ENCODE measurements at regions not wholly inside any gene's neighbourhood (a gene's known extent, or its start where the extent isn't known, plus 50 kb on each side); places are given as distances from the start of the nearest gene placed in this dataset.

DNA sequence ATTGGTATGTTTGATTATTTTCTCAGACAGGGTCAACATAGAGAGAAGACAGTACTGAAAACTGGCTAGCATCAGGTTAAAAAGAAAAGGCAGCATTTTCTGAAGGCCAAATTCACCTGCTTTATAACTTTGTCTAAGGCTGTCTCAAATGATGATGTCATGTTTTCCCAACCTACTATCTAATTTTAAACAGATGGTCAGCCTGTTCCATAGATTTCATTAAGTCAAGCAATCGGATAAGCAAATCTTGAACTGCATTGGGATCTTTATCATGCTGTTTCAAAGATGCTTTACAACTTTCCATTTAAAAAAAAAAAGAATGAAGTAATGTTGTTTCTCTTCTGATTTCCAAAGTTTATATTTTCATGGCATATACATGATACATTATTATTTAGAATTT, 56.3 kb upstream of the SPOPL start:
- H4K20me1 ChIP-seq (ENCODE audit: insufficient read depth, low read length), result no peaks in the 10 kb centered on the region
- Mint-ChIP-seq H3K4me3 (ENCODE audit: unreplicated experiment) (no peak overlapping the region), H3K9me3 (ENCODE audit: unreplicated experiment) (no peaks in the 10 kb centered on the region), H3K36me3 (ENCODE audit: low read depth, unreplicated experiment) (no peaks in the 10 kb centered on the region), H3K27me3 (ENCODE audit: low read depth, unreplicated experiment) (no peaks in the 10 kb centered on the region), H3K4me1 (ENCODE audit: low read depth, unreplicated experiment) (peaks cover 4% of the 10 kb centered on the region), H3K27ac (ENCODE audit: unreplicated experiment) (no peak overlapping the region)
- H3K4me1 ChIP-seq (ENCODE audit: insufficient read depth, low read length), result no peaks in the 10 kb centered on the region
- H3K79me2 ChIP-seq (ENCODE audit: insufficient read depth, low read length), result no peaks in the 10 kb centered on the region
- H2AFZ ChIP-seq (ENCODE audit: low read depth, low read length), result no peak overlapping the region
- TF ChIP-seq EZH2 (IDR thresholded peaks at IDR 0.05; ENCODE audit: insufficient read depth, low read length), result no peak
- TF ChIP-seq, protein P1, sequence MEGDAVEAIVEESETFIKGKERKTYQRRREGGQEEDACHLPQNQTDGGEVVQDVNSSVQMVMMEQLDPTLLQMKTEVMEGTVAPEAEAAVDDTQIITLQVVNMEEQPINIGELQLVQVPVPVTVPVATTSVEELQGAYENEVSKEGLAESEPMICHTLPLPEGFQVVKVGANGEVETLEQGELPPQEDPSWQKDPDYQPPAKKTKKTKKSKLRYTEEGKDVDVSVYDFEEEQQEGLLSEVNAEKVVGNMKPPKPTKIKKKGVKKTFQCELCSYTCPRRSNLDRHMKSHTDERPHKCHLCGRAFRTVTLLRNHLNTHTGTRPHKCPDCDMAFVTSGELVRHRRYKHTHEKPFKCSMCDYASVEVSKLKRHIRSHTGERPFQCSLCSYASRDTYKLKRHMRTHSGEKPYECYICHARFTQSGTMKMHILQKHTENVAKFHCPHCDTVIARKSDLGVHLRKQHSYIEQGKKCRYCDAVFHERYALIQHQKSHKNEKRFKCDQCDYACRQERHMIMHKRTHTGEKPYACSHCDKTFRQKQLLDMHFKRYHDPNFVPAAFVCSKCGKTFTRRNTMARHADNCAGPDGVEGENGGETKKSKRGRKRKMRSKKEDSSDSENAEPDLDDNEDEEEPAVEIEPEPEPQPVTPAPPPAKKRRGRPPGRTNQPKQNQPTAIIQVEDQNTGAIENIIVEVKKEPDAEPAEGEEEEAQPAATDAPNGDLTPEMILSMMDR (IDR thresholded peaks at IDR 0.05; ENCODE audit: insufficient read depth, low read depth, low read length), result no peak
- DNase-seq (ENCODE audit: low read depth), result no peak
- H3K27me3 ChIP-seq (ENCODE audit: insufficient read depth, low read length), result no peaks in the 10 kb centered on the region
- no peak overlapping the region for H3K4me2 ChIP-seq (ENCODE audit: low read length)
- no peak overlapping the region for H3K27ac ChIP-seq (ENCODE audit: low read depth, low read length)
- no peak overlapping the region for H3K9ac ChIP-seq (ENCODE audit: low read length)
- H3K36me3 ChIP-seq (ENCODE audit: insufficient read depth, low read length), result no peaks in the 10 kb centered on the region
- H3K9me3 ChIP-seq (ENCODE audit: insufficient read depth, low read depth, low read length), result no peaks in the 10 kb centered on the region
- no peak for FAIRE-seq
- no peak overlapping the region for H3K4me3 ChIP-seq (ENCODE audit: insufficient read depth, low read depth, low read length)

DNA sequence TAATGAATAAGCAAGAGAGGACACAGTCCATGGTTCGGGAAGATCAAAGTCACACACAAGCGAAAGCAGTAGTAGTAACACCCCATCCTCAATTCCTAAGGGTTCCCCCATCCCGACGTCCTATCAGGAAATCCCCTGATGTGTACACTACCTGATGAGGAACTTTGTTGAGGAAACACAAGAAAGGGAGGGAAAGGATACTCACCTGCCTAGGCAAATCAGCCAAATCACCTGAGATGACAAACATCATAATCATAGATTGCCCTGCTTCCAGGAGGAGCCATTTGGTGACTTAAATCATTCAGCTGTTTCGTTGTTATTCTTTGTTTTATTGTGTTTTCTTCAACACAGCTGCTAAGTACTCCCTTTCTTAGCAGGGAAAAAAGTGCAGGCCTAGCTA, 55.5 kb upstream of the SPOPL start:
- H2AFZ ChIP-seq (ENCODE audit: low read depth, low read length), result no peak overlapping the region

DNA sequence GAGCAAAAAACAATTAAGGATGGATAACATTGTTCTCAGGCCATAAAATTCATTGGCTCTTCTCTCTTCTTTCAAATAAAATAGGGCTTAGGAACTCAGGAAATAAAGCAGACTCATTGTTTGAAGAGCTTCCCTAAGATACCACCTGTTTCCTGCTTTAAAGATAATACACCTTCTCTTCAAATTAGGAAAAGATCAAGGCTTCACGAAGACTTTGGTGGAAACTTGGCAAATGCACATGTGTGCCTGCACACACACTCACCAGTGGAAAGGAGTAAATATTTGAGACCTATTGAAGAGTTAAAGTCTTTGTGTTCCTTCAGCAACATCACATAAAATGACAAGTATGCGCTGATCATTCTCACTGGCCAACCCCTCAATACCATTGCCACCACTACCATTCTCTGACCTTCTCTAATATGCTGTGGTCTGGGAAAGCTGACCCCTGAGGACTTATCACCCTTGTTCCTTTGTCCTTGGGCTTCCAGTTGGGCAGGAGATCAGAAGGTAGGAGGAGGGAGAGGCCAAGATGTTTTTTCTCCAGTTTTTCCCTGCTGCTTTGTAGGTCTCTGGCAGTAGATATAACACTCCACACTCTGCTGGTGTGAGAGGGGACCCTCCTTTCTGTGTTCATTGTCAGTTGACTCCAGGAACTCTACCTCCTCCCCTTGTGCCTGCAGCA, 53.5 kb upstream of the SPOPL start:
- no peaks in the 10 kb centered on the region for H3K36me3 Mint-ChIP-seq (ENCODE audit: low read depth, unreplicated experiment)
- no peak for DNase-seq (ENCODE audit: low read depth)

More for the DNA sequence above, 55.5 kb upstream of the SPOPL start:
- Histone ChIP-seq H3K79me2 (ENCODE audit: insufficient read depth, low read length) (no peaks in the 10 kb centered on the region), H3K9me3 (ENCODE audit: insufficient read depth, low read depth, low read length) (no peaks in the 10 kb centered on the region), H3K36me3 (ENCODE audit: insufficient read depth, low read length) (no peaks in the 10 kb centered on the region), H3K4me1 (ENCODE audit: insufficient read depth, low read length) (no peaks in the 10 kb centered on the region), H4K20me1 (ENCODE audit: insufficient read depth, low read length) (no peaks in the 10 kb centered on the region), H3K27ac (ENCODE audit: low read depth, low read length) (no peak overlapping the region), H3K9ac (ENCODE audit: low read length) (no peak overlapping the region), H3K4me2 (ENCODE audit: low read length) (no peak overlapping the region), H3K4me3 (ENCODE audit: insufficient read depth, low read depth, low read length) (no peak overlapping the region), H3K27me3 (ENCODE audit: insufficient read depth, low read length) (no peaks in the 10 kb centered on the region)
- TF ChIP-seq, protein P1 (IDR thresholded peaks at IDR 0.05; ENCODE audit: insufficient read depth, low read depth, low read length), result no peak
- TF ChIP-seq EZH2 (IDR thresholded peaks at IDR 0.05; ENCODE audit: insufficient read depth, low read length), result no peak
- no peaks in the 10 kb centered on the region for H3K4me1 Mint-ChIP-seq (ENCODE audit: low read depth, unreplicated experiment)
- H3K27me3 Mint-ChIP-seq (ENCODE audit: low read depth, unreplicated experiment), result no peaks in the 10 kb centered on the region
- H3K4me3 Mint-ChIP-seq (ENCODE audit: unreplicated experiment), result no peak overlapping the region
- no peak overlapping the region for H3K27ac Mint-ChIP-seq (ENCODE audit: unreplicated experiment)
- H3K36me3 Mint-ChIP-seq (ENCODE audit: low read depth, unreplicated experiment), result no peaks in the 10 kb centered on the region
- FAIRE-seq (no peak), DNase-seq (ENCODE audit: low read depth) (no peak)
- H3K9me3 Mint-ChIP-seq (ENCODE audit: unreplicated experiment), result no peaks in the 10 kb centered on the region

More for the DNA sequence above, 53.5 kb upstream of the SPOPL start:
- Mint-ChIP-seq H3K9me3 (ENCODE audit: unreplicated experiment) (no peaks in the 10 kb centered on the region), H3K27me3 (ENCODE audit: low read depth, unreplicated experiment) (no peaks in the 10 kb centered on the region), H3K27ac (ENCODE audit: unreplicated experiment) (no peak overlapping the region), H3K4me3 (ENCODE audit: unreplicated experiment) (no peak overlapping the region), H3K4me1 (ENCODE audit: low read depth, unreplicated experiment) (no peaks in the 10 kb centered on the region)
- Histone ChIP-seq H4K20me1 (ENCODE audit: insufficient read depth, low read length) (no peaks in the 10 kb centered on the region), H3K4me1 (ENCODE audit: insufficient read depth, low read length) (no peaks in the 10 kb centered on the region), H3K27me3 (ENCODE audit: insufficient read depth, low read length) (no peaks in the 10 kb centered on the region), H3K9me3 (ENCODE audit: insufficient read depth, low read depth, low read length) (no peaks in the 10 kb centered on the region), H3K79me2 (ENCODE audit: insufficient read depth, low read length) (no peaks in the 10 kb centered on the region), H3K4me3 (ENCODE audit: insufficient read depth, low read depth, low read length) (no peak overlapping the region), H3K9ac (ENCODE audit: low read length) (no peak overlapping the region), H3K27ac (ENCODE audit: low read depth, low read length) (no peak overlapping the region), H3K36me3 (ENCODE audit: insufficient read depth, low read length) (no peaks in the 10 kb centered on the region), H2AFZ (ENCODE audit: low read depth, low read length) (no peak overlapping the region), H3K4me2 (ENCODE audit: low read length) (no peak overlapping the region)
- FAIRE-seq, result no peak
- TF ChIP-seq, protein P1 (IDR thresholded peaks at IDR 0.05; ENCODE audit: insufficient read depth, low read depth, low read length), result no peak
- no peak for TF ChIP-seq EZH2 (IDR thresholded peaks at IDR 0.05; ENCODE audit: insufficient read depth, low read length)
